ENCODE measurements at regions not wholly inside any gene's neighbourhood (a gene's known extent, or its start where the extent isn't known, plus 50 kb on each side); places are given as distances from the start of the nearest gene placed in this dataset.

- TF ChIP-seq POLR2A (IDR thresholded peaks at IDR 0.05) (no peak), CTCF (IDR thresholded peaks at IDR 0.05) (no peak), EP300 (IDR thresholded peaks at IDR 0.05) (no peak)
Measured at GRCh38 chr18:39776766-39777165, 2178.3 kb upstream of the PIK3C3 start.

All from ovary (tissue), 3 donors.